H9 (cell line): ENCODE measurements at regions not wholly inside any gene's neighbourhood (a gene's known extent, or its start where the extent isn't known, plus 50 kb on each side); places are given as distances from the start of the nearest gene placed in this dataset.

Source experiments
- DNase-seq: peaks from one replicate; pipeline ENCODE4 v3.0.0-alpha.2; 2017
- H2AFZ ChIP-seq: one replicate; pipeline ENCODE4 v1.6.1; 2013; ENCODE audit warnings: mild to moderate bottlenecking, low read length, control low read depth, moderate library complexity
- H2AK5ac ChIP-seq: 2 replicates; pipeline ENCODE4 v1.6.1; 2013; ENCODE audit warnings: low read length, control low read depth, mixed read lengths; ENCODE audit not compliant: insufficient read length
- H2BK120ac ChIP-seq: one replicate; pipeline ENCODE4 v1.6.1; 2013; ENCODE audit warnings: low read depth, mild to moderate bottlenecking, low read length, control low read depth, inconsistent platforms; ENCODE audit not compliant: poor library complexity, severe bottlenecking
- H2BK12ac ChIP-seq: 2 replicates; pipeline ENCODE4 v1.6.1; 2013; ENCODE audit warnings: low read length, control low read depth, mixed read lengths, low read depth; ENCODE audit not compliant: insufficient read length
- H2BK15ac ChIP-seq: 2 replicates; pipeline ENCODE4 v1.6.1; 2013; ENCODE audit warnings: low read depth, low read length, control low read depth
- H2BK20ac ChIP-seq: one replicate; pipeline ENCODE4 v1.6.1; 2013; ENCODE audit warnings: low read depth, mild to moderate bottlenecking, low read length, control low read depth, inconsistent platforms; ENCODE audit not compliant: poor library complexity, severe bottlenecking
- H2BK5ac ChIP-seq: 2 replicates; pipeline ENCODE4 v1.6.1; 2013; ENCODE audit warnings: low read length, control low read depth, mixed read lengths; ENCODE audit not compliant: insufficient read length
- H3K14ac ChIP-seq: 2 replicates; pipeline ENCODE4 v1.6.1; 2013; ENCODE audit warnings: low read length, control low read depth; ENCODE audit not compliant: insufficient read depth
- H3K18ac ChIP-seq: 2 replicates; pipeline ENCODE4 v1.6.1; 2013; ENCODE audit warnings: low read depth, mild to moderate bottlenecking, mixed read lengths, low read length, control low read depth; ENCODE audit not compliant: insufficient read length
- H3K23ac ChIP-seq: 2 replicates; pipeline ENCODE4 v1.6.1; 2013; ENCODE audit warnings: low read length, control low read depth, mixed read lengths, low read depth; ENCODE audit not compliant: insufficient read length
- H3K23me2 ChIP-seq: 2 replicates; pipeline ENCODE4 v1.6.1; 2013; ENCODE audit warnings: low read depth, mild to moderate bottlenecking, mixed read lengths, low read length, control low read depth; ENCODE audit not compliant: insufficient read length, poor library complexity, severe bottlenecking
- H3K27ac ChIP-seq: 2 replicates; pipeline ENCODE4 v1.5.1; 2013; ENCODE audit warnings: low read length, control low read depth, mixed read lengths, low read depth; ENCODE audit not compliant: insufficient read length
- H3K27me3 ChIP-seq: 2 replicates; pipeline ENCODE4 v1.6.1; 2013; ENCODE audit warnings: low read length, control low read depth, inconsistent platforms; ENCODE audit not compliant: insufficient read depth
- H3K4ac ChIP-seq: 2 replicates; pipeline ENCODE4 v1.6.1; 2013; ENCODE audit warnings: low read depth, mild to moderate bottlenecking, control low read depth, inconsistent platforms, low read length, moderate library complexity
- H3K4me1 ChIP-seq: 2 replicates; pipeline ENCODE4 v1.6.1; 2013; ENCODE audit warnings: low read length, control low read depth, inconsistent platforms; ENCODE audit not compliant: insufficient read depth
- H3K4me2 ChIP-seq: 2 replicates; pipeline ENCODE4 v1.6.1; 2013; ENCODE audit warnings: low read length, control low read depth, mixed read lengths; ENCODE audit not compliant: insufficient read length, insufficient read depth
- H3K56ac ChIP-seq: 2 replicates; pipeline ENCODE4 v1.6.1; 2013; ENCODE audit warnings: low read depth, mild to moderate bottlenecking, mixed read lengths, low read length, control low read depth; ENCODE audit not compliant: insufficient read length
- H3K79me1 ChIP-seq: 2 replicates; pipeline ENCODE4 v1.6.1; 2013; ENCODE audit warnings: low read depth, mild to moderate bottlenecking, moderate library complexity, low read length, control low read depth, inconsistent platforms; ENCODE audit not compliant: insufficient read depth, poor library complexity, severe bottlenecking
- H3K79me2 ChIP-seq: 2 replicates; pipeline ENCODE4 v1.6.1; 2013; ENCODE audit warnings: low read length, control low read depth, inconsistent platforms; ENCODE audit not compliant: insufficient read depth
- H3K9ac ChIP-seq: 2 replicates; pipeline ENCODE4 v1.6.1; 2013; ENCODE audit warnings: low read length, control low read depth, mixed read lengths; ENCODE audit not compliant: insufficient read length; ENCODE audit errors: extremely low read depth
- H3K9me3 ChIP-seq: one replicate; pipeline ENCODE4 v1.6.1; 2013; ENCODE audit warnings: low read depth, low read length, inconsistent platforms; ENCODE audit not compliant: control insufficient read depth
- H3T11ph ChIP-seq: one replicate; pipeline ENCODE4 v1.6.1; 2013; ENCODE audit warnings: mild to moderate bottlenecking, low read length, control low read depth, inconsistent platforms
- H4K20me1 ChIP-seq: one replicate; pipeline ENCODE4 v1.6.1; 2013; ENCODE audit not compliant: control insufficient read depth, insufficient read length, insufficient read depth
- H4K5ac ChIP-seq: 2 replicates; pipeline ENCODE4 v1.6.1; 2013; ENCODE audit warnings: low read depth, mild to moderate bottlenecking, mixed read lengths, low read length, control low read depth; ENCODE audit not compliant: insufficient read length
- H4K8ac ChIP-seq: replicated peaks from 2 replicates; pipeline ENCODE4 v1.6.1; 2013; ENCODE audit warnings: low read length, control low read depth, mixed read lengths, low read depth; ENCODE audit not compliant: insufficient read length
- H4K91ac ChIP-seq: 2 replicates; pipeline ENCODE4 v1.6.1; 2013; ENCODE audit warnings: low read depth, mild to moderate bottlenecking, moderate library complexity, mixed read lengths, low read length, control low read depth; ENCODE audit not compliant: insufficient read length
- H3K27ac Mint-ChIP-seq, 3 experiments: 2 replicates in 2 of 3; 3 replicates in 1 of 3; pipeline ENCODE4 v1.8.0; 2020 to 2021; ENCODE audit warnings: mixed read lengths in 3 of 3, mild to moderate bottlenecking in 1 of 3, moderate library complexity in 1 of 3
- H3K27me3 Mint-ChIP-seq: 2 replicates; pipeline ENCODE4 v1.8.0; 2021; ENCODE audit warnings: low read depth, mild to moderate bottlenecking, moderate library complexity, mixed read lengths
- H3K36me3 Mint-ChIP-seq, 3 experiments: 2 replicates in 2 of 3; 3 replicates in 1 of 3; pipeline ENCODE4 v1.8.0; 2020 to 2021; ENCODE audit warnings: low read depth in 3 of 3, mixed read lengths in 3 of 3; ENCODE audit not compliant: insufficient read depth in 1 of 3
- H3K4me1 Mint-ChIP-seq, 2 experiments: 2 replicates each; pipeline ENCODE4 v1.8.0; 2020; ENCODE audit warnings: mixed read lengths in 2 of 2
- H3K4me3 Mint-ChIP-seq, 2 experiments: 2 replicates in 1 of 2; 3 replicates in 1 of 2; pipeline ENCODE4 v1.8.0; 2020 to 2021; ENCODE audit warnings: mild to moderate bottlenecking in 2 of 2, mixed read lengths in 2 of 2, moderate library complexity in 1 of 2
- H3K9me3 Mint-ChIP-seq, 2 experiments: 2 replicates in 1 of 2; 3 replicates in 1 of 2; pipeline ENCODE4 v1.8.0; 2020; ENCODE audit warnings: mild to moderate bottlenecking in 2 of 2, mixed read lengths in 2 of 2, moderate library complexity in 1 of 2
- TF ChIP-seq, protein P1 (sequence below): fragments of 200-600 bp; sonication (generic); conservative IDR thresholded peaks from 3 replicates; pipeline ENCODE4 v1.8.0; 2021; ENCODE audit warnings: antibody characterized with exemption, mild to moderate bottlenecking

DNA sequence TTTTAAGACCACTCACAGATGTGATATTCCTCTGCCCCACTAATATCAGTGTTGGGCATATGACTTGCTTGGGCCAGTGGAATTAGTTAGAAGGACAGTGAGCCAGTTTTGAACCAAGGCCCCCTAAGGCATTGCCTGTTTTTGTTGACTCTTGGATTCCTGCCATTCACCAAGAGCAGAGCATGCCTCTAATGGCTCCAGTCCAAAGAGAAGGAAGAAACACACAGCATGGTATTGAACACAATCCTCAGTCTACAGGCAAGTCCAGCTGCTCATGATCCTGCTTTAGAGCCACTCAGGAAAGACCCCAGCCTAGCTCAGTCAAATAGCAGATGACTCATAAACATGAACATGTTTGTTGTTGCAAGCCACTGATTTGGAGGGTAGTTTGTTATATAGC lies 1201.5 kb downstream of the BCL11B start:
- DNase-seq: no peak
- no peak overlapping the region for H4K91ac ChIP-seq

More for the DNA sequence above, 1201.5 kb downstream of the BCL11B start:
- no peak overlapping the region; a peak in 1 of 7 replicates for H3K27ac Mint-ChIP-seq
- Histone ChIP-seq H4K5ac (no peak overlapping the region), H3K9me3 (no peaks in the 10 kb centered on the region), H3K27ac (no peak overlapping the region), H3K23ac (no peak overlapping the region), H2AK5ac (no peak overlapping the region), H3K23me2 (no peaks in the 10 kb centered on the region), H2AFZ (no peak overlapping the region), H3K4me1 (peaks cover 10% of the 10 kb centered on the region; the same call in 1 of the 2 replicates), H2BK15ac (no peak overlapping the region), H3T11ph (no peak overlapping the region), H2BK5ac (no peak overlapping the region), H3K9ac (no peak overlapping the region), H3K79me1 (no peaks in the 10 kb centered on the region), H3K4me2 (no peak overlapping the region), H2BK120ac (no peak overlapping the region), H4K8ac (no peak overlapping the region), H3K14ac (no peak overlapping the region), H4K20me1 (no peaks in the 10 kb centered on the region), H2BK12ac (no peak overlapping the region), H3K18ac (no peak overlapping the region), H3K27me3 (no peaks in the 10 kb centered on the region), H3K56ac (no peak overlapping the region), H2BK20ac (no peak overlapping the region), H3K4ac (no peak overlapping the region), H3K79me2 (no peaks in the 10 kb centered on the region)
- H3K27me3 Mint-ChIP-seq: peaks cover 2% of the 10 kb centered on the region; the same call in 1 of the 2 replicates
- peaks cover 12 to 13% of the 10 kb centered on the region in 2 experiments for H3K4me1 Mint-ChIP-seq
- H3K4me3 Mint-ChIP-seq: no peak overlapping the region
- no peaks in the 10 kb centered on the region for H3K36me3 Mint-ChIP-seq
- no peaks in the 10 kb centered on the region for H3K9me3 Mint-ChIP-seq
- TF ChIP-seq, protein P1, sequence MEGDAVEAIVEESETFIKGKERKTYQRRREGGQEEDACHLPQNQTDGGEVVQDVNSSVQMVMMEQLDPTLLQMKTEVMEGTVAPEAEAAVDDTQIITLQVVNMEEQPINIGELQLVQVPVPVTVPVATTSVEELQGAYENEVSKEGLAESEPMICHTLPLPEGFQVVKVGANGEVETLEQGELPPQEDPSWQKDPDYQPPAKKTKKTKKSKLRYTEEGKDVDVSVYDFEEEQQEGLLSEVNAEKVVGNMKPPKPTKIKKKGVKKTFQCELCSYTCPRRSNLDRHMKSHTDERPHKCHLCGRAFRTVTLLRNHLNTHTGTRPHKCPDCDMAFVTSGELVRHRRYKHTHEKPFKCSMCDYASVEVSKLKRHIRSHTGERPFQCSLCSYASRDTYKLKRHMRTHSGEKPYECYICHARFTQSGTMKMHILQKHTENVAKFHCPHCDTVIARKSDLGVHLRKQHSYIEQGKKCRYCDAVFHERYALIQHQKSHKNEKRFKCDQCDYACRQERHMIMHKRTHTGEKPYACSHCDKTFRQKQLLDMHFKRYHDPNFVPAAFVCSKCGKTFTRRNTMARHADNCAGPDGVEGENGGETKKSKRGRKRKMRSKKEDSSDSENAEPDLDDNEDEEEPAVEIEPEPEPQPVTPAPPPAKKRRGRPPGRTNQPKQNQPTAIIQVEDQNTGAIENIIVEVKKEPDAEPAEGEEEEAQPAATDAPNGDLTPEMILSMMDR: no peak
